Putamen (tissue), 1 donor: ENCODE measurements at regions not wholly inside any gene's neighbourhood (a gene's known extent, or its start where the extent isn't known, plus 50 kb on each side); places are given as distances from the start of the nearest gene placed in this dataset.
"Not testable (repeated sequence)": the region's sequence is repeated elsewhere in the genome, so short reads cannot be mapped to it uniquely, and the experiment has no call there.

Source experiments
- DNase-seq: peaks from one replicate; pipeline ENCODE4 v3.0.0-alpha.2; 2016; ENCODE audit warnings: low spot score

DNA sequence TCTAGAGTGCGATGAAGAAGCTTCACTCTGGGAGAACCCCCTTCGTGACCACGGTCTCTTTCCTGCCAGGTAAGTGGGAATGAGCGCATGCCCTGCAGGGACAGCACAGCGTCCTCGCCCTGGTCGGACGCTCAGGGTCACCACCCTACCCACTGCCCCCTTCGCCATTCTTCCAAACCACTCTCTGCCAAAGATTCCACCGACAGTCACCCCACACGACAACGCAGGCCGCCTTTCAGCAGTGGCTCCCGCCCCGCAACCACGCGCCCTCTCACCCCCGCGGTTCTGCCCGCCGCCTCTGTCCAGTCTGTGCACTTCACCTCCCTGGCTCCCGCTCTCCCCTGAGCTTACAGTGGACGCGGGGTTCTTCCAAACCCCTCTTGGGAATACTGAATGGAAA is 82.3 kb upstream of the FCGR1A start:
- not testable (repeated sequence) for DNase-seq

DNA sequence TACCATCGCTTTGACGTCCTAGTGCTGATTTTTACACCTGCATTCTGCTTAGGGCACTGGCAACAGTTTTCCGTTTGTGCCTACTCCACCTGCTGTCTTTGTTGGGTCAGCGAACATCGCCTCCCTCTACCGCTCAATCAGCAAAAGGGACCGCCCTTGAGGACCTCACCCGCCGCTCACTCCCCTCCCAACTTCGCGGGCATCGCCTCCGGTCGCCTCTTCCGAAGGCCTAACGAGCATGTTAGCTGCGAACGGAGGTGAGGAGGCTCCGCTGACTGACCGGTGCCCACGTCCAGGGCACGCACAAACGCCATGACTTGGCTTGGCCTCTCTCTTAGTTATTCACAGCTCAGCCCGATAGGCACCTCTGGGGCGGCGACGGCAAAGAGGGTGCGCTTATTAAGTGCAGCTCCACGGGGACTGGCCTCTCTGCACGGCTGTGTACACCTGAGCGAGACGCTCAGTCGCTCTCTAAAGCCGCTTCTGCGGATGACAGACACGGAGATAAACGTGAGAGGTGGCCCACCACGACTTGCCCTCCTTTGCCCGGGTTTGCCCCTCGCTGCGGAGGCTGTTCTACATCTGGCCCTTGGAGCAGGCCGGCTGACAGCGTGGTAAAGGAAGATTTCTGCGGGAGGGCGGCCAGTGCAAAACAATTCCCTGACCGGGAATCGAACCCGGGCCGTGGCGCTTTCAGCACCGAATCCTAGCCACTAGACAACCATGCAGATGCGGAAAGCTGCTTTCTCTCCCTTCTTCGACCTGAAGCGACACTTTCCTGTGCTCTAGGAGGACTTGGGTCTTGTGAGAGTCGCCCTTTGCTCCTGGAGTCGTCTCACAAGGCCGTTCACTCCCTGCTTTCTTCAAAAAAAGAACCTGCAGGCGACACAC is 81.6 kb upstream of the FCGR1A start:
- not testable (repeated sequence) for DNase-seq

DNA sequence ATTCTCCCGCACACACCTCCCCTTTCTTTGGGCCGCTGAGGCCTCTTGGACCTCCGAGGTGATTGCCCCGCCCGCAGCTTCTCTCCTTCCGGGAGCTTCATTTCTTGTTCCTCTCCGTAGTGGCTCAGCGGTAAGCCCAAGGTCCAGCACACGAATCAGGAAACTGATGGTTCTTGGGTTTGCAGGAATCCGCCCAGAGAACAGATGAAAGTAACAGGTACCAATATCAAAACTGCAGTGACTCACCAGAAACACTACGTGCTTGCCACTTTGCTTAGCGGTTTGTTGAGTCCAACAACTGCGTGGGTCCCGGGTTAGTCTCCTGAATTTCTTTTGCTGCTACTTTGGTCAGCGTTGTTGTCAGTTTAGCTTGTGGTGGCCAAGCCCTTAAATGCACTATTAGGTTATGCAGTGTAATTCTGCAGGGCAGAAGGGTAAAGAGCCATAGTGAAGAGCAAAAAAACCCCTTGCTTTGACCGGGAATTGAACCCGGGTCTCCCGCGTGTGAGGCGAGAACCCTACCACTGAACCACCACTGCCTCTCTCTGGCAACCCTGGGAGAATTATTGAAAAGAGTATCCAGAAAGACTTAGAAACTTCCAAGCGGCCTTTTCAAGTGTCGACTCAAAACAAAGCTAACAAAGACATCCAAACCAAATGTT is 74.2 kb upstream of the FCGR1A start:
- peak; percentile 85 for DNase-seq

DNA sequence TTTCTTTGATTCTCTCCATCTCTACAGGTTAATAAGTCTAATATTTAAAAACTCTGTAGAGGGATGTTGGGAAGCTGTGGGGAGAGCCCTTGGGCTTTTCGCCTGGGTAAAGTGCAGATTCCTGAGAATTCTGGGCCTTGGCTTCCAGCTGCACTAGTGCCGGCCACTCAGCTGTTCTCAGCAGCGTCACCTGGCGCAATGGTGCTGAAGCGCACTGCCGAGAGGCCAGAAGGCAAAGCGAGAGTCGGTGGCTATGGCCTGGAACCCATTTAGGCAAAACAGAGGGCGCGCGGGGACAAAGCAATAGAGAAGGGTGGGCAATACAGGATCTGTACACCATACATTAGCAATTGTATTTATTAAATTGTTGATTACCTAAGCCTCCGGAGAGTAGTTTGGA is 70.8 kb upstream of the FCGR1A start:
- DNase-seq = not testable (repeated sequence)

DNA sequence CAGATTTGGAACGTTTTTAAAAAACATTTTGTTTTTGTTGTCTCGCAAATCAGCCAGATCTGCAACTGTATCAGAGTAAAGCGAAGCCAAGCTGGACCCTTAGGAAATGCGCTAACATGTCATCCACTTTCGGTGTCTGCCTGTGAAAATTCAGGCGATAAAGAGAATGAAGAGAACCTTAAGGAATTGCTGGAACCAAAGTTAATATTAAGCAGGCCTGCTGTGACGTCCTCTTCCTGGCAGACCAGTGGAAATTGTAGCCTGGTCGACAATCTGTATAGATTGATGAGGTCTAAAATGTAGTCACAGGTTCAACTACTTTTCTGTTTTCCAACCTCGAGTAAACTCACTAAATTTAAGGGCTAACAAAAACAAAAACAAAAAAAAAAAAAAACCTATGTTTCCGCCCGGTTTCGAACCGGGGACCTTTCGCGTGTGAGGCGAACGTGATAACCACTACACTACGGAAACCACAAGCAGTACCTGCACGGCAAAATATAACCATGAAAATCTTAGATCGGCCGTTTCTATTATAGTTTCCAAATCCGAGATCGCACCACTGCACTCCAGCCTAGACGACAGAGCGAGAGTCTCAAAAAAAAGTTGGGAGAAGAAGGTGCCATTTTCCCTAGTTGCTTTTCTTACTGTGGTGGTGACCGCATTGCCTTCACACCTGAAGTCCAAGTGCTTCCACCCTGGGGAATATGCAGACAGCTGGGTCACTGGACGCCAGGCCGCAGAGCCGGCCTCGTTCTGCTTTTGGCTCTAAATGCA is 70.2 kb upstream of the FCGR1A start:
- DNase-seq = peak; percentile 19

DNA sequence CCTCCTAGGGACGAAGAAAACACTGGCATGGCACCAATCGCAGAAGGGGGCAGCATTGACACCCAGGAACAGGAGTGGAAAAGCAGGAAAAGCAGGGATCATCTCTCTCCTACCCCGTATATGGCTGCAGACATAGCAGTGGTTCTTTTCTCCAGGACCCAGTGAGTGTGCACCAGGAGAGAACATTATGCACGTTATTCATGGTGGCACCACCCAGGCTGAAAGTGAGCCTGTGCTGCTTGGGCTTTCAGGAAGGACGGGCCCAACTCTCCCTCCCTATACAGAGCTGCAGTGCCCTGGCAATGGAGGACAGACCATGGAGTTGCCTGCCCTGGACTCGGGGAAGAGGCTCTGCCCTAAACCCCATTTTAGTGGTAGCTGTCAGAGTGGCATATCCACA is 69.0 kb upstream of the FCGR1A start:
- DNase-seq = not testable (repeated sequence)

DNA sequence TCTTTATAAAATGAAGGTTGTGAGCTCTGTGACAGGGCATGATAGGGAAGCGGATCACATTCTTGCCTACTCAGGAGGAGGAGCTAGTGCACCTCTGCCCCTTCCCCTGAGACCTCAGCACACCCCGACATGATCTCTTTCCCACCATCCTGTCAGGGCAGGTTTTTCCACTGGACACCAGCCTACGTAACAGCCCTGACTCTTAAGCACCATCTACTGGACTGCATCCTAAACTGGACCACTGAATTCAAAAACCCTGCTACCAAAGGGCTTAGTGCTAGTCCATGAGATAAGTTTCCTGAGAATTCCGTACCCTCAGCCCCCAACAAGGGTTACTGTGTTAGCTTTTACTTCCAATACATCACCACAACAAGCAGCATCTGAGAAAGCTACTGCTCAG is 68.5 kb upstream of the FCGR1A start:
- not testable (repeated sequence) for DNase-seq

DNA sequence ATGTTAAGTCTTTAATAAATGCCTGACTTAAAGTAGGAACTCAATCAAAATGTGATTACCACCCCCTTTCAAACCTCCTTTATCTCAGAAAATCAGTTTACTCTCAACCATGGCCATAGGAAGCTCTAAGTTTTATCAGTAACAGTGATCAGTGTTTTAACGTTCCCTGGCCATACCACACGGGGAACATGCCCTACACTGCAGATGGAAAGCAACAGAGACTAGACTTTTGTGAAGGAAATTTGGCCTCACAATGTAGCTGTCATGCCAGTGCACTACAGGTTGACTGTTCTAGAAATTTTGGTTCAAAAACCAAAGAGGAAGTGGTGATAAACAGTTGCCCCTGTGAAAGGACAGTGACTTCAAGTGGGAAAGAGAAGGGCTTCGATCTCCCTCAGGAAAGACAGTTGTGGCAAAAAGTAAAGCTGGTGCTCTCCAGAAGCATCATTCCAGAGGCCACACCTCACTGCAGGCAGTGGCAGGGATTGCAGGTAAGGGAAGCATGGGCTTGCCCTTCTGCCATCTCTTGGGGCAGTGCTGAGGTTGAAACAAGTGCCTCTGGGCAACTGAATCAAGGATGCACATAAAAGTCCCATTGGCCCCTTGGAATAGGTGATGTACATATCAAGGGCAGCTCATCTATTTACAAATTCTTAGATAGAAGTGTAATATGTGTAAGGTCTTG is 57.7 kb upstream of the FCGR1A start:
- DNase-seq = not testable (repeated sequence)

DNA sequence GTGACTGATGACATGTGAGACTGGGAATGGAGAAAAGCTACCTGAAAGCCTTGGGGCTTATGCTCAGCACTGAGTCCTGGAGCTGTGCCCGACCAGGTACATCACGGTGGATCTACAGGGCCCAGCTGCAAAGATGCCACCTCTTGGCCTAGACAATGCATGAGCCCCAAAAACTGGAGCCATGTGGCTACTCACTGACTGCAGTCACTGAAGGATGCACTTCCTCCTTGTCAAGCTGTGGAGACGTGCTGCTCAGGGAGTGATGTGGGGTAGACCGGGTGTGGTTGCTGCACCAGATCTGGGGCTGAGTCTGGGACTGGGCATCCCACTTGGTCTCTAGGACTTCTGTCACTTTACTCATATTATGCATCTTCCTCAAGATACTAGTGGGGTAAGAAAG is 55.8 kb upstream of the FCGR1A start:
- not testable (repeated sequence) for DNase-seq

DNA sequence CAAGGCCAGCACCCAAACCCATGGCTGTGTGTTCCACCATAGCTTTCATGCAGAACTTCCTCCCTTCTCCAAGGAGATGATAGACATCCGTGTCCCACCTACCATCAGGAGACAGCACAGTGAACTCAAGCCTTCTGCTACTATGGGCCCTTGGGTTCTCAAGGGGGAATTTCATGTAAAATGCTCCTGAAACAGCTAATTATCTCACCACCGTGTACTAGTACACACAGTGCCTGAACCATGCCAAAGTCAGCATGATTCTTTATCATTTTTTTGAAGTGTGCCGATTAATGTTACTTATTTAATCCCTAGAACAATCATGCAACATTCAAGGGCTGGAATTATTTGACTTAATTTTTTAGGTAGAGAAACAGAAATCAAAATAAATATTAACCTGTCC is 53.9 kb upstream of the FCGR1A start:
- DNase-seq = not testable (repeated sequence)
